ENCODE measurements at regions not wholly inside any gene's neighbourhood (a gene's known extent, or its start where the extent isn't known, plus 50 kb on each side); places are given as distances from the start of the nearest gene placed in this dataset.

GRCh38 chr6:26260110-26260637 lies 104.8 kb upstream of the BTN3A2 start:
- no peaks in the 10 kb centered on the region for H4K20me1 ChIP-seq (ENCODE audit: control insufficient read depth, insufficient read depth, low read length, poor library complexity, severe bottlenecking)
- no peak overlapping the region for H3K4me2 ChIP-seq (replicated peaks; ENCODE audit: low read depth, low read length, poor library complexity, severe bottlenecking)
- ATAC-seq (ENCODE audit: low read depth) (no peak), DNase-seq (no peak)
- H3K27me3 Mint-ChIP-seq: no peaks in the 10 kb centered on the region
- H3K27ac Mint-ChIP-seq: no peak overlapping the region
- H3K9me3 Mint-ChIP-seq (ENCODE audit: insufficient read depth): no peaks in the 10 kb centered on the region
- no peaks in the 10 kb centered on the region for H3K4me1 ChIP-seq (ENCODE audit: control insufficient read depth in 2 of 2, insufficient read depth in 2 of 2, low read length in 2 of 2)
- intact Hi-C loops (cut with micrococcal nuclease): no loop called here
- H3K4me1 Mint-ChIP-seq: no peaks in the 10 kb centered on the region
- ChIA-PET CTCF (interaction anchor here (0.6 to 1.0 kb wide), 5 partner anchors 10 to 333 kb away, joined by 3 read pairs; a partner anchor contains a TSS), POLR2A (no interaction called here)
- H3K9me3 ChIP-seq (ENCODE audit: control extremely low read depth in 1 of 3, control insufficient read depth in 2 of 3, insufficient read depth in 1 of 3, low read length in 2 of 3): no peaks in the 10 kb centered on the region
- H3K9ac ChIP-seq (ENCODE audit: low read length): no peak overlapping the region
- no peak overlapping the region for H3K4me3 Mint-ChIP-seq
- no peak for TF ChIP-seq CTCF (IDR thresholded peaks at IDR 0.05)
- TF ChIP-seq EZH2 (IDR thresholded peaks at IDR 0.05; ENCODE audit: borderline replicate concordance, insufficient read depth, low read depth, low read length, poor library complexity, severe bottlenecking): no peak
- WGBS (ENCODE audit: insufficient coverage): 94% methylated on average over 5 of the region's 7 CpGs
- no peak overlapping the region for H3K4me3 ChIP-seq (ENCODE audit: control extremely low read depth in 1 of 5, extremely low read depth in 1 of 5, insufficient read depth in 1 of 5, low read depth in 2 of 5, low read length in 4 of 5)
- peaks cover 0 to 2% of the 10 kb centered on the region in 2 experiments for H3K36me3 ChIP-seq (replicated peaks in 1 of 2; ENCODE audit: control extremely low read depth in 1 of 2, control insufficient read depth in 1 of 2, extremely low read depth in 1 of 2, insufficient read depth in 2 of 2, low read length in 1 of 2)
- no peak overlapping the region for H2AFZ ChIP-seq (ENCODE audit: insufficient read depth, low read depth, low read length, poor library complexity, severe bottlenecking)
- H3K27me3 ChIP-seq (replicated peaks in 1 of 4; ENCODE audit: control extremely low read depth in 1 of 4, control insufficient read depth in 3 of 4, insufficient read depth in 4 of 4, low read length in 3 of 4): no peaks in the 10 kb centered on the region
- H3K79me2 ChIP-seq (ENCODE audit: control insufficient read depth, insufficient read depth, low read length): no peaks in the 10 kb centered on the region
- no peak overlapping the region for H3K27ac ChIP-seq (ENCODE audit: low read length in 2 of 2)

- ATAC-seq (ENCODE audit: low read depth) (no peak), DNase-seq (no peak)
- H3K27me3 Mint-ChIP-seq: no peaks in the 10 kb centered on the region
- no peaks in the 10 kb centered on the region for H3K9me3 Mint-ChIP-seq (ENCODE audit: insufficient read depth)
- H3K36me3 ChIP-seq (replicated peaks in 1 of 2; ENCODE audit: control extremely low read depth in 1 of 2, control insufficient read depth in 1 of 2, extremely low read depth in 1 of 2, insufficient read depth in 2 of 2, low read length in 1 of 2): peaks cover 0 to 2% of the 10 kb centered on the region in 2 experiments
- H3K4me1 Mint-ChIP-seq: no peaks in the 10 kb centered on the region
- H3K27me3 ChIP-seq (replicated peaks in 1 of 4; ENCODE audit: control extremely low read depth in 1 of 4, control insufficient read depth in 3 of 4, insufficient read depth in 4 of 4, low read length in 3 of 4): no peaks in the 10 kb centered on the region
- CTCF ChIA-PET: interaction anchor here (0.6 to 1.0 kb wide), 6 partner anchors 9 to 332 kb away, joined by 3 read pairs; a partner anchor contains a TSS
- H4K20me1 ChIP-seq (ENCODE audit: control insufficient read depth, insufficient read depth, low read length, poor library complexity, severe bottlenecking): no peaks in the 10 kb centered on the region
- no peak overlapping the region for H3K4me3 Mint-ChIP-seq
- H3K79me2 ChIP-seq (ENCODE audit: control insufficient read depth, insufficient read depth, low read length): no peaks in the 10 kb centered on the region
- intact Hi-C loops (cut with micrococcal nuclease): no loop called here
- no peaks in the 10 kb centered on the region for H3K9me3 ChIP-seq (ENCODE audit: control extremely low read depth in 1 of 3, control insufficient read depth in 2 of 3, insufficient read depth in 1 of 3, low read length in 2 of 3)
- no peaks in the 10 kb centered on the region for H3K4me1 ChIP-seq (ENCODE audit: control insufficient read depth in 2 of 2, insufficient read depth in 2 of 2, low read length in 2 of 2)
- H3K27ac ChIP-seq (ENCODE audit: low read length in 2 of 2): no peak overlapping the region
- no peak overlapping the region for H3K4me3 ChIP-seq (ENCODE audit: control extremely low read depth in 1 of 5, extremely low read depth in 1 of 5, insufficient read depth in 1 of 5, low read depth in 2 of 5, low read length in 4 of 5)
- no CpG with 5 or more reads among the region's 6 CpGs for WGBS (ENCODE audit: insufficient coverage)
- H2AFZ ChIP-seq (ENCODE audit: insufficient read depth, low read depth, low read length, poor library complexity, severe bottlenecking): no peak overlapping the region
- POLR2A ChIA-PET: interaction anchor here (0.7 kb wide), 1 partner anchor 213 kb away, joined by 3 read pairs; no protein-coding TSS in a partner anchor
- H3K27ac Mint-ChIP-seq: no peak overlapping the region
- no peak for TF ChIP-seq CTCF (IDR thresholded peaks at IDR 0.05)
- TF ChIP-seq EZH2 (IDR thresholded peaks at IDR 0.05; ENCODE audit: borderline replicate concordance, insufficient read depth, low read depth, low read length, poor library complexity, severe bottlenecking): no peak
- H3K9ac ChIP-seq (ENCODE audit: low read length): no peak overlapping the region
- H3K4me2 ChIP-seq (replicated peaks; ENCODE audit: low read depth, low read length, poor library complexity, severe bottlenecking): no peak overlapping the region
Observed at GRCh38 chr6:26260725-26261490, 104.1 kb upstream of the BTN3A2 start.

Data from B cell (primary cell).